ENCODE measurements at regions not wholly inside any gene's neighbourhood (a gene's known extent, or its start where the extent isn't known, plus 50 kb on each side); places are given as distances from the start of the nearest gene placed in this dataset.
A peak's percentile ranks its signal among the peaks of the same experiment; 100 is the strongest.

GRCh38 chr1:199684686-199685273 lies 342.7 kb upstream of the NR5A2 start:
- TF ChIP-seq, protein P1, sequence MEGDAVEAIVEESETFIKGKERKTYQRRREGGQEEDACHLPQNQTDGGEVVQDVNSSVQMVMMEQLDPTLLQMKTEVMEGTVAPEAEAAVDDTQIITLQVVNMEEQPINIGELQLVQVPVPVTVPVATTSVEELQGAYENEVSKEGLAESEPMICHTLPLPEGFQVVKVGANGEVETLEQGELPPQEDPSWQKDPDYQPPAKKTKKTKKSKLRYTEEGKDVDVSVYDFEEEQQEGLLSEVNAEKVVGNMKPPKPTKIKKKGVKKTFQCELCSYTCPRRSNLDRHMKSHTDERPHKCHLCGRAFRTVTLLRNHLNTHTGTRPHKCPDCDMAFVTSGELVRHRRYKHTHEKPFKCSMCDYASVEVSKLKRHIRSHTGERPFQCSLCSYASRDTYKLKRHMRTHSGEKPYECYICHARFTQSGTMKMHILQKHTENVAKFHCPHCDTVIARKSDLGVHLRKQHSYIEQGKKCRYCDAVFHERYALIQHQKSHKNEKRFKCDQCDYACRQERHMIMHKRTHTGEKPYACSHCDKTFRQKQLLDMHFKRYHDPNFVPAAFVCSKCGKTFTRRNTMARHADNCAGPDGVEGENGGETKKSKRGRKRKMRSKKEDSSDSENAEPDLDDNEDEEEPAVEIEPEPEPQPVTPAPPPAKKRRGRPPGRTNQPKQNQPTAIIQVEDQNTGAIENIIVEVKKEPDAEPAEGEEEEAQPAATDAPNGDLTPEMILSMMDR (IDR thresholded peaks at IDR 0.05), result peak; percentile 92
- TF ChIP-seq EZH2 (IDR thresholded peaks at IDR 0.05), result no peak
- no peak for TF ChIP-seq EZH2phosphoT487 (IDR thresholded peaks at IDR 0.05)

Measured in neural progenitor cell (in vitro differentiated cells).